HG03196 (cell line): ENCODE measurements at regions not wholly inside any gene's neighbourhood (a gene's known extent, or its start where the extent isn't known, plus 50 kb on each side); places are given as distances from the start of the nearest gene placed in this dataset.

ENCODE experiments used
- ATAC-seq: cut with Tn5 transposase; IDR thresholded peaks from one replicate; pipeline ENCODE4 v1.9.1; 2021; ENCODE audit not compliant: unreplicated experiment

GRCh38 chr1:229075217-229075616 lies 195.7 kb upstream of the RAB4A start:
- ATAC-seq: no peak

GRCh38 chr1:229075716-229076115 lies 195.2 kb upstream of the RAB4A start:
- no peak for ATAC-seq

GRCh38 chr1:229076195-229076594 lies 194.7 kb upstream of the RAB4A start:
- no peak for ATAC-seq

- no peak for ATAC-seq
Observed at GRCh38 chr1:229079016-229079595, 191.8 kb upstream of the RAB4A start.

GRCh38 chr1:229080361-229080760 lies 190.6 kb upstream of the RAB4A start:
- ATAC-seq: no peak

- ATAC-seq: no peak
Observed at GRCh38 chr1:229085291-229085690, 185.6 kb upstream of the RAB4A start.

GRCh38 chr1:229086091-229086490 lies 184.8 kb upstream of the RAB4A start:
- ATAC-seq: no peak

- ATAC-seq: no peak
Observed at GRCh38 chr1:229086686-229087085, 184.2 kb upstream of the RAB4A start.

- ATAC-seq: no peak
Observed at GRCh38 chr1:229087339-229087738, 183.6 kb upstream of the RAB4A start.

GRCh38 chr1:229087906-229088305 lies 183.0 kb upstream of the RAB4A start:
- no peak for ATAC-seq

- no peak for ATAC-seq
Observed at GRCh38 chr1:229088711-229089110, 182.2 kb upstream of the RAB4A start.

GRCh38 chr1:229089586-229090208 lies 181.2 kb upstream of the RAB4A start:
- ATAC-seq: no peak

GRCh38 chr1:229091721-229092136 lies 179.2 kb upstream of the RAB4A start:
- no peak for ATAC-seq

- ATAC-seq: no peak
Observed at GRCh38 chr1:229092377-229093237, 178.3 kb upstream of the RAB4A start.

- ATAC-seq: no peak
Observed at GRCh38 chr1:229093238-229093540, 177.7 kb upstream of the RAB4A start.

GRCh38 chr1:229093609-229094336 lies 177.1 kb upstream of the RAB4A start:
- no peak for ATAC-seq

GRCh38 chr1:229094476-229095311 lies 176.2 kb upstream of the RAB4A start:
- ATAC-seq: no peak

- ATAC-seq: no peak
Observed at GRCh38 chr1:229095325-229095724, 175.6 kb upstream of the RAB4A start.

GRCh38 chr1:229097356-229097755 lies 173.6 kb upstream of the RAB4A start:
- no peak for ATAC-seq

- ATAC-seq: no peak
Observed at GRCh38 chr1:229098361-229098760, 172.6 kb upstream of the RAB4A start.
